Fibroblast of villous mesenchyme (primary cell): ENCODE measurements at regions not wholly inside any gene's neighbourhood (a gene's known extent, or its start where the extent isn't known, plus 50 kb on each side); places are given as distances from the start of the nearest gene placed in this dataset.
A peak's percentile ranks its signal among the peaks of the same experiment; 100 is the strongest.

Source experiments
- DNase-seq: peaks from one replicate; pipeline ENCODE4 v3.0.0-alpha.2; 2010; ENCODE audit warnings: low read depth
- H3K4me3 ChIP-seq: 2 replicates; pipeline ENCODE4 v1.5.1; 2011; ENCODE audit warnings: low read depth, mild to moderate bottlenecking, low read length
- TF ChIP-seq, protein P1 (sequence below): IDR thresholded peaks from 2 replicates; pipeline ENCODE4 v1.5.1; 2012; ENCODE audit warnings: low read depth, mild to moderate bottlenecking, low read length; ENCODE audit not compliant: insufficient read depth

DNA sequence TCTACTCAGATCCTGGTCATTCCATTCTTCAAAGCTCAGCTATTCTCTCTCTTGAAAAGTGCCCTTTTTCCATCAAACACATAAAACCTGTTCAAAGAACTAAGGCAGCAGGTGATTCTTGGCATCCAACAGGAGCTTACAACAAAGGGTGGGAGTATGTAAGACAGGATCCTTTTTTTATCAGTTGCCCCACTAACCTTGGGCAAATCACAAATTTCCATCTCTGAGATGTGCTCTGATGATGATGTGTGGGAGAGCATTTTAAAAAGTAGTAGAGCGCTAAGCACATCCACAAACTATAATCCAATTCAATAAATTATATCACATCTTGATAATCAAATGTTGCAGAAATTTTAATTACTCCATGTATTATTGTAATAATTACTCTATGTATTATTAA lies 53.7 kb upstream of the FDX1 start:
- TF ChIP-seq, protein P1, sequence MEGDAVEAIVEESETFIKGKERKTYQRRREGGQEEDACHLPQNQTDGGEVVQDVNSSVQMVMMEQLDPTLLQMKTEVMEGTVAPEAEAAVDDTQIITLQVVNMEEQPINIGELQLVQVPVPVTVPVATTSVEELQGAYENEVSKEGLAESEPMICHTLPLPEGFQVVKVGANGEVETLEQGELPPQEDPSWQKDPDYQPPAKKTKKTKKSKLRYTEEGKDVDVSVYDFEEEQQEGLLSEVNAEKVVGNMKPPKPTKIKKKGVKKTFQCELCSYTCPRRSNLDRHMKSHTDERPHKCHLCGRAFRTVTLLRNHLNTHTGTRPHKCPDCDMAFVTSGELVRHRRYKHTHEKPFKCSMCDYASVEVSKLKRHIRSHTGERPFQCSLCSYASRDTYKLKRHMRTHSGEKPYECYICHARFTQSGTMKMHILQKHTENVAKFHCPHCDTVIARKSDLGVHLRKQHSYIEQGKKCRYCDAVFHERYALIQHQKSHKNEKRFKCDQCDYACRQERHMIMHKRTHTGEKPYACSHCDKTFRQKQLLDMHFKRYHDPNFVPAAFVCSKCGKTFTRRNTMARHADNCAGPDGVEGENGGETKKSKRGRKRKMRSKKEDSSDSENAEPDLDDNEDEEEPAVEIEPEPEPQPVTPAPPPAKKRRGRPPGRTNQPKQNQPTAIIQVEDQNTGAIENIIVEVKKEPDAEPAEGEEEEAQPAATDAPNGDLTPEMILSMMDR, result no peak
- no peak overlapping the region for H3K4me3 ChIP-seq
- DNase-seq, result no peak

DNA sequence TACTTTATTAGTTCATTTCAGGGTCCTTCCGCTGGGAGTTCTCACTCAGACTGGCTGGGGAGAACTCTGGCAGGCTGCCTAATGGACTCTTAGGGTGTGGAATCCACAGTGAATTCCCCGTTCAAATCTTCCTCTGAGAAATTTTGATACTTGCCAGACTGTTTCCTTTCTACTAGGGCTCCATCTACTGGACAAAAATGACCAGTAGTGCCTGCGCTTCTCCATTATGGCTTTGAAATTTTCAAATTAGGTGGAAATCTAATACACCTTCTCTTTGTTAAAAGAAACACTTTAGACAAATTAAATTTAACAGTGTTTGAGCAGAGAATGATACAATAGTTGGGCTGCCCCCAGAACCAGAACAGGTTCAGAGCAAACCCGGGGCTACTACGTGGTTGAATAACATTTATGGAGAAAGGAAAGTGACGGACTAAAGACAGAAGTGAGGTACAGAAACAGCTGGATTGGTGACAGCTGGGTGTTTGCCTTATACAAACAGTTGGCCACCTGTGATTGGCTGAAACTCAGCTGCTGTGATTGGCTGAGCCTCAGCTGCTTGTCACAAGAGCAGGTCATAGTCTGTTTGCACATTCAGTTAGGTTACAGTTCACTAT lies 52.9 kb upstream of the FDX1 start:
- TF ChIP-seq, protein P1, result peak; percentile 80
- DNase-seq, result peak; percentile 82
- no peak overlapping the region for H3K4me3 ChIP-seq

DNA sequence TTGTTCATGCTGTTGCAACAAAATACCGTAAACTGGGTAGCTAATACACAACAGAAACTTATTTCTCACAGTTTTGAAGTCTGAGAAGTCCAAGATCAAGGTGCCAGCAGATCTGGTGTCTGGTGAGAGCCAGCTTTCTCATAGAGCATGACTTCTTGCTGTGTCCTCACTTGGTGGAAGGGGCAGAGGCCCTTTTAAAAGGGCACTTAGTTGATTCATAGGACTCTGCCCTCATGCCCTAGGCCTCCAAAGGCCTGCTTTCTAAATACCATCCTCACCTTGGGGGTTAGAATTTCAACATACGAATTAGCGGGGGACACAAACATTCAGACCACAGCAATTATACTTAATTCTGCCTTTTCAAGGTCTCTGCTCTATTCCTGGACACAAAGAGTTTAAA lies 52.3 kb upstream of the FDX1 start:
- no peak for DNase-seq
- no peak overlapping the region for H3K4me3 ChIP-seq
- TF ChIP-seq, protein P1, result no peak

DNA sequence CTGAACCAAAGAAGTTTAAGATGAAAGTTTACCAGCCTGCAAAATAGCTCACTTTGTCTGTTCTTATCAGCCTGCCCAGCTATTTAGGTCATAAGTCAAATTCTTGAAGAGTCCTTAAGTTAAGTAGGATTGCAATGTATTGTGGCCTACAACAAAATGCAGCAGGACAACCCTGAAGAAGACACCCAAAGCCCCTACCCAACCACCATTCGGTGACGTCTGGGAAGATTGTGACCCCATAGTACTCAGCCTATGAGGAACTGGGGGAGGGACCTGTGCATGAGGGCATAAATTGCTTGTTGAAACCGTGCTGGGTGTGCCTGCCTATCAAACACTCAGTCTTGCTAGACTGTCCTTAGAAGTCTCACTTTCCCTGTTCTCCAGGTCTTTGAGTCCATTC lies 50.5 kb upstream of the FDX1 start:
- TF ChIP-seq, protein P1, result no peak
- no peak overlapping the region for H3K4me3 ChIP-seq
- DNase-seq, result no peak

DNA sequence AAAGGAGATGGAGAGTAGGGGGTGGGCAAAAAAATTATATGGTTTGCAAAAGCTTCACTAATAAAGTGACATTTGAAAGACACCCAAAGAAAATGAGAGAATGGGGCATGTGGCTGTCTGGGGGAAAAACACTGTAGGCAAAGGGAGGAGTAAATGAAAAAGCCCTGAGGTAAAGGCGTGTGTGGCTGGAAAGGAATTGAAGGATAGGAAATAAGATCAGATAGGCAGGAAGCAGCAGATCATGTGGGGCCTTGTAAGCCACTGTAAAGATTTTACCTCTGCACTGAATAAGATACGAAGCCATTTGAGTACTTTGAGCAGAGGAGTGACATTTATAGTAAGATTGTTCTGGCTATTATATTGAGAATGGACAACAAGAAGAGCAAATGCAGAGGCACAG lies 49.8 kb upstream of the FDX1 start:
- DNase-seq, result no peak
- no peak overlapping the region for H3K4me3 ChIP-seq
- TF ChIP-seq, protein P1, result no peak
